IMR-90 (cell line): ENCODE measurements at regions not wholly inside any gene's neighbourhood (a gene's known extent, or its start where the extent isn't known, plus 50 kb on each side); places are given as distances from the start of the nearest gene placed in this dataset.

ENCODE experiments used
- ATAC-seq: fragments of 200-7000 bp; cut with Tn5 transposase; 2 replicates; pipeline ENCODE4 v1.9.1; 2020; ENCODE audit warnings: low read depth, mild to moderate bottlenecking, moderate library complexity
- BruUV-seq: library from RNA; stranded (reverse); fragments of 400-500 nt; replicated peaks from 2 replicates; lab custom pipeline; 2021; lab: Mats Ljungman, UMichigan
- CTCF ChIA-PET: fragments of 300-600 bp; formaldehyde crosslinking; extraction: SDS; loops from one replicate; lab custom pipeline; 2021; ENCODE audit warnings: antibody characterized with exemption; lab: Yijun Ruan, JAX
- POLR2A ChIA-PET: fragments of 300-600 bp; sonication (Branson Sonifier 250); formaldehyde crosslinking; loops from one replicate; lab custom pipeline; 2022; ENCODE audit warnings: antibody characterized with exemption; ENCODE audit not compliant: unreplicated experiment; lab: Charles Lee
- DNase-seq: peaks from one replicate; pipeline ENCODE4 v3.0.0; 2013
- H2AFZ ChIP-seq: replicated peaks from 2 replicates; pipeline ENCODE3; 2013; ENCODE audit warnings: low read length, mild to moderate bottlenecking; ENCODE audit not compliant: poor library complexity
- H2AK5ac ChIP-seq: 2 replicates; pipeline ENCODE4 v1.6.1; 2013; ENCODE audit warnings: low read depth, low read length, inconsistent platforms
- H2AK9ac ChIP-seq: replicated peaks from 2 replicates; pipeline ENCODE3; 2013; ENCODE audit warnings: mild to moderate bottlenecking, low read depth, low read length, moderate library complexity; ENCODE audit not compliant: poor library complexity
- H2BK120ac ChIP-seq: 2 replicates; pipeline ENCODE4 v1.6.1; 2013; ENCODE audit warnings: low read depth, low read length, inconsistent platforms
- H2BK15ac ChIP-seq: 3 replicates; pipeline ENCODE4 v1.6.1; 2013; ENCODE audit warnings: low read depth, low read length, inconsistent platforms
- H2BK20ac ChIP-seq: 2 replicates; pipeline ENCODE4 v1.6.1; 2013; ENCODE audit warnings: low read depth, mild to moderate bottlenecking, inconsistent platforms, low read length, moderate library complexity
- H2BK5ac ChIP-seq: 2 replicates; pipeline ENCODE4 v1.6.1; 2013; ENCODE audit warnings: mild to moderate bottlenecking, low read depth, low read length, inconsistent platforms; ENCODE audit not compliant: poor library complexity, severe bottlenecking
- H3K14ac ChIP-seq: replicated peaks from 2 replicates; pipeline ENCODE4 v1.6.1; 2013; ENCODE audit warnings: low read depth, low read length, inconsistent platforms
- H3K18ac ChIP-seq: 2 replicates; pipeline ENCODE4 v1.6.1; 2013; ENCODE audit warnings: low read depth, low read length, control low read depth
- H3K23ac ChIP-seq: 2 replicates; pipeline ENCODE4 v1.6.1; 2013; ENCODE audit warnings: low read depth, low read length, inconsistent platforms
- H3K27ac ChIP-seq: 2 replicates; pipeline ENCODE4 v1.5.1; 2013; ENCODE audit warnings: mild to moderate bottlenecking, control low read depth, low read length; ENCODE audit not compliant: insufficient read depth
- H3K27me3 ChIP-seq: 2 replicates; pipeline ENCODE4 v1.6.1; 2013; ENCODE audit warnings: low read length; ENCODE audit not compliant: control insufficient read depth, insufficient read depth
- H3K36me3 ChIP-seq: 2 replicates; pipeline ENCODE4 v1.6.1; 2013; ENCODE audit warnings: low read length, mixed read lengths; ENCODE audit not compliant: control insufficient read depth, insufficient read depth
- H3K4ac ChIP-seq: 2 replicates; pipeline ENCODE4 v1.6.1; 2013; ENCODE audit warnings: low read depth, low read length, inconsistent platforms
- H3K4me1 ChIP-seq: 2 replicates; pipeline ENCODE4 v1.6.1; 2013; ENCODE audit warnings: low read length, mixed read lengths; ENCODE audit not compliant: control insufficient read depth, insufficient read depth
- H3K4me2 ChIP-seq: 2 replicates; pipeline ENCODE4 v1.6.1; 2013; ENCODE audit warnings: low read depth, mild to moderate bottlenecking, control low read depth, low read length, moderate library complexity
- H3K4me3 ChIP-seq: 2 replicates; pipeline ENCODE4 v1.5.1; 2013; ENCODE audit warnings: low read depth, mild to moderate bottlenecking, control low read depth, low read length, moderate library complexity; ENCODE audit not compliant: insufficient read depth
- H3K56ac ChIP-seq: 2 replicates; pipeline ENCODE4 v1.6.1; 2013; ENCODE audit warnings: low read length, inconsistent platforms; ENCODE audit not compliant: insufficient read depth; ENCODE audit errors: extremely low read depth
- H3K79me1 ChIP-seq, 2 experiments: 2 replicates each; pipeline ENCODE4 v1.6.1; 2013; ENCODE audit warnings: low read length in 2 of 2, inconsistent platforms in 1 of 2, low read depth in 1 of 2
- H3K9ac ChIP-seq: 2 replicates; pipeline ENCODE4 v1.6.1; 2013; ENCODE audit warnings: low read depth, low read length, control low read depth
- H3K9me1 ChIP-seq: 2 replicates; pipeline ENCODE4 v1.6.1; 2013; ENCODE audit warnings: low read length, inconsistent platforms; ENCODE audit not compliant: insufficient read depth
- H3K9me3 ChIP-seq: 2 replicates; pipeline ENCODE4 v1.6.1; 2013; ENCODE audit warnings: low read length; ENCODE audit not compliant: control insufficient read depth, insufficient read depth
- H4K20me1 ChIP-seq: 2 replicates; pipeline ENCODE4 v1.6.1; 2013; ENCODE audit warnings: low read length, inconsistent platforms; ENCODE audit not compliant: insufficient read depth
- H4K5ac ChIP-seq: 2 replicates; pipeline ENCODE4 v1.6.1; 2013; ENCODE audit warnings: mild to moderate bottlenecking, low read depth, low read length, control low read depth
- H4K8ac ChIP-seq, 2 experiments: 2 replicates each; pipeline ENCODE4 v1.6.1; 2013; ENCODE audit warnings: low read depth in 2 of 2, low read length in 2 of 2, control low read depth in 1 of 2, inconsistent platforms in 1 of 2
- H4K91ac ChIP-seq: 2 replicates; pipeline ENCODE4 v1.6.1; 2013; ENCODE audit warnings: low read depth, low read length, inconsistent platforms; ENCODE audit not compliant: insufficient read depth
- CEBPB ChIP-seq: IDR thresholded peaks from 2 replicates; pipeline ENCODE4 v1.6.1; 2012; ENCODE audit warnings: low read depth, low read length, improper control_type of control experiment
- MAFK ChIP-seq: IDR thresholded peaks from 2 replicates; pipeline ENCODE4 v1.6.1; 2012; ENCODE audit warnings: low read depth, low read length, improper control_type of control experiment
- WGBS, 2 experiments: methylation state at CpG; one replicate each; pipeline versions ENCODE4 v1.1.5 to v1.1.7; 2013; ENCODE audit warnings: missing lambda C conversion rate in 2 of 2; ENCODE audit not compliant: insufficient read length in 1 of 2; ENCODE audit errors: extremely low coverage in 2 of 2; 5-methylcytosine and 5-hydroxymethylcytosine counted together
- dilution Hi-C: fragments of 300-500 bp; cut with HindIII; formaldehyde crosslinking; loops from one replicate; pipeline ENCODE4 v1.14.3; 2018; ENCODE audit warnings: low sequenced_read_pairs; ENCODE audit not compliant: unreplicated experiment
- in situ Hi-C: fragments of 300-500 bp; cut with MboI; formaldehyde crosslinking; loops from 3 replicates; pipeline ENCODE4 v1.14.3; 2019; ENCODE audit warnings: low sequenced_read_pairs, inconsistent platforms, mixed read lengths
- intact Hi-C: fragments of 100-400 bp; cut with micrococcal nuclease; formaldehyde crosslinking; loops from 2 replicates; pipeline ENCODE4 v1.10.0; 2022
- TF ChIP-seq, protein P1 (sequence below): fragments of 150-350 bp; IDR thresholded peaks from 2 replicates; pipeline ENCODE4 v1.6.1; 2017; ENCODE audit warnings: mild to moderate bottlenecking, antibody characterized with exemption, low read length, low read depth

- TF ChIP-seq CEBPB = no peak
Measured at GRCh38 chr4:185965426-185966384, 103.3 kb upstream of the TLR3 start (continued).

GRCh38 chr4:185966549-185966948, 102.4 kb upstream of the TLR3 start:
- H3K4me3 ChIP-seq = no peak overlapping the region
- H3K79me1 ChIP-seq = no peaks in the 10 kb centered on the region
- no peak overlapping the region for H2BK15ac ChIP-seq
- no peaks in the 10 kb centered on the region for H3K9me1 ChIP-seq
- no peak overlapping the region for H3K18ac ChIP-seq
- H3K27me3 ChIP-seq = no peaks in the 10 kb centered on the region; the same call in 1 of the 2 replicates
- H2AK9ac ChIP-seq = no peak overlapping the region
- ATAC-seq (no peak), DNase-seq (no peak)
- H2BK20ac ChIP-seq = no peak overlapping the region
- no peaks in the 10 kb centered on the region for H3K36me3 ChIP-seq
- no peak overlapping the region for H4K8ac ChIP-seq
- TF ChIP-seq, protein P1, sequence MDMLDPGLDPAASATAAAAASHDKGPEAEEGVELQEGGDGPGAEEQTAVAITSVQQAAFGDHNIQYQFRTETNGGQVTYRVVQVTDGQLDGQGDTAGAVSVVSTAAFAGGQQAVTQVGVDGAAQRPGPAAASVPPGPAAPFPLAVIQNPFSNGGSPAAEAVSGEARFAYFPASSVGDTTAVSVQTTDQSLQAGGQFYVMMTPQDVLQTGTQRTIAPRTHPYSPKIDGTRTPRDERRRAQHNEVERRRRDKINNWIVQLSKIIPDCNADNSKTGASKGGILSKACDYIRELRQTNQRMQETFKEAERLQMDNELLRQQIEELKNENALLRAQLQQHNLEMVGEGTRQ = no peak
- TF ChIP-seq MAFK = no peak
- H4K5ac ChIP-seq = no peak overlapping the region
- no peak overlapping the region for H2AFZ ChIP-seq
- BruUV-seq = no TSS peak
- in situ Hi-C loops = no loop called here
- CTCF ChIA-PET = no interaction called here
- no peak overlapping the region for H3K4ac ChIP-seq
- H2AK5ac ChIP-seq = no peak overlapping the region
- intact Hi-C loops = no loop called here
- dilution Hi-C loops = no loop called here
- no peak overlapping the region for H2BK120ac ChIP-seq
- H4K20me1 ChIP-seq = no peaks in the 10 kb centered on the region
- no peaks in the 10 kb centered on the region for H3K4me1 ChIP-seq
- no peak overlapping the region for H3K14ac ChIP-seq
- POLR2A ChIA-PET = no interaction called here
- no peaks in the 10 kb centered on the region for H3K9me3 ChIP-seq
- 100% methylated on average over 1 of the region's 8 CpGs; no CpG with 5 or more reads in 1 of the 2 experiments for WGBS, 2 experiments
- no peak overlapping the region for H3K27ac ChIP-seq
- H3K56ac ChIP-seq = no peak overlapping the region
- no peak overlapping the region for H4K91ac ChIP-seq
- H3K4me2 ChIP-seq = no peak overlapping the region
- H3K9ac ChIP-seq = no peak overlapping the region
- no peak overlapping the region for H3K23ac ChIP-seq
- H2BK5ac ChIP-seq = no peak overlapping the region
